HEK293T (cell line): ENCODE measurements at regions not wholly inside any gene's neighbourhood (a gene's known extent, or its start where the extent isn't known, plus 50 kb on each side); places are given as distances from the start of the nearest gene placed in this dataset.

ENCODE experiments used
- ARNT ChIP-seq: fragments of 450-650 bp; IDR thresholded peaks from 2 replicates; pipeline ENCODE4 v1.6.1; 2017; ENCODE audit warnings: mild to moderate bottlenecking
- BHLHE40 ChIP-seq: fragments of 450-650 bp; IDR thresholded peaks from 2 replicates; pipeline ENCODE4 v1.6.1; 2016; ENCODE audit warnings: mild to moderate bottlenecking, moderate library complexity, borderline replicate concordance
- CTBP1 ChIP-seq: fragments of 450-650 bp; IDR thresholded peaks from 2 replicates; pipeline ENCODE4 v1.6.1; 2016; ENCODE audit warnings: borderline replicate concordance
- FOXA1 ChIP-seq: fragments of 450-650 bp; IDR thresholded peaks from 2 replicates; pipeline ENCODE4 v1.6.1; 2016; ENCODE audit warnings: mild to moderate bottlenecking
- FOXK2 ChIP-seq: fragments of 450-650 bp; IDR thresholded peaks from 2 replicates; pipeline ENCODE4 v1.6.1; 2016; ENCODE audit warnings: mild to moderate bottlenecking
- FOXM1 ChIP-seq: fragments of 450-650 bp; IDR thresholded peaks from 2 replicates; pipeline ENCODE4 v1.6.1; 2017; ENCODE audit warnings: mild to moderate bottlenecking, borderline replicate concordance
- HDGF ChIP-seq: fragments of 450-650 bp; IDR thresholded peaks from 2 replicates; pipeline ENCODE4 v1.6.1; 2017; ENCODE audit warnings: antibody characterized with exemption, borderline replicate concordance
- LEF1 ChIP-seq: fragments of 450-650 bp; IDR thresholded peaks from 2 replicates; pipeline ENCODE4 v1.6.1; 2017; ENCODE audit warnings: mild to moderate bottlenecking, borderline replicate concordance
- NFRKB ChIP-seq: fragments of 450-650 bp; IDR thresholded peaks from 2 replicates; pipeline ENCODE4 v1.6.1; 2016; ENCODE audit warnings: mild to moderate bottlenecking, moderate library complexity
- SP1 ChIP-seq: fragments of 450-650 bp; IDR thresholded peaks from 2 replicates; pipeline ENCODE4 v1.6.1; 2017
- ZNF384 ChIP-seq: fragments of 450-650 bp; IDR thresholded peaks from 2 replicates; pipeline ENCODE4 v1.6.1; 2016
- TF ChIP-seq, protein P1 (sequence below): fragments of 450-650 bp; IDR thresholded peaks from 2 replicates; pipeline ENCODE4 v1.6.1; 2016

- no peak for TF ChIP-seq SP1
- no peak for TF ChIP-seq HDGF
- TF ChIP-seq LEF1: no peak
- TF ChIP-seq NFRKB: no peak
- TF ChIP-seq, protein P1, sequence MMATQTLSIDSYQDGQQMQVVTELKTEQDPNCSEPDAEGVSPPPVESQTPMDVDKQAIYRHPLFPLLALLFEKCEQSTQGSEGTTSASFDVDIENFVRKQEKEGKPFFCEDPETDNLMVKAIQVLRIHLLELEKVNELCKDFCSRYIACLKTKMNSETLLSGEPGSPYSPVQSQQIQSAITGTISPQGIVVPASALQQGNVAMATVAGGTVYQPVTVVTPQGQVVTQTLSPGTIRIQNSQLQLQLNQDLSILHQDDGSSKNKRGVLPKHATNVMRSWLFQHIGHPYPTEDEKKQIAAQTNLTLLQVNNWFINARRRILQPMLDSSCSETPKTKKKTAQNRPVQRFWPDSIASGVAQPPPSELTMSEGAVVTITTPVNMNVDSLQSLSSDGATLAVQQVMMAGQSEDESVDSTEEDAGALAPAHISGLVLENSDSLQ: no peak
- TF ChIP-seq FOXM1: no peak
- TF ChIP-seq BHLHE40: no peak
- no peak for TF ChIP-seq ARNT
- TF ChIP-seq FOXK2: no peak
- no peak for TF ChIP-seq FOXA1
- no peak for TF ChIP-seq ZNF384
- TF ChIP-seq CTBP1: no peak
Observed at GRCh38 chr6:139871803-139872510, 497.5 kb upstream of the CITED2 start.
